ENCODE measurements at regions not wholly inside any gene's neighbourhood (a gene's known extent, or its start where the extent isn't known, plus 50 kb on each side); places are given as distances from the start of the nearest gene placed in this dataset.
"Not testable (repeated sequence)": the region's sequence is repeated elsewhere in the genome, so short reads cannot be mapped to it uniquely, and the experiment has no call there.

DNA sequence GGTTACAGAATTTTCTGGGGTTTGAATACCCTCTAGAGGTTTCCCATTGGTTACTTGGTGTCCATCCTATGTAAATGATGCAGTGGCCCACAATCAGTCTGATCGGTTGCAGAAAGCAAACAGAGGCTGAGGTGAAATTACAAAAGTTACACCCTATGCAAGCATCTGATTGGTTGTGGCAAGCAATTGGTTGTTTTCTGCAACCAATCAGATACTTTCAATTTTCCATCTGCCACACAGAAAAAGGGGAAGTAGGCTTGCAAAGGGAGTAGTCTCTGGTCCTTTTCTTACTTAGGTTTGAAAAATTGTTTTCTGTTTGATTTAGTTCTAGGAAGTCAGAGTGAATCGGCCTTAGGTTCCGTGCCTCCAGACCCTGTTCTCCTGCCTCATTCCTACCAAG lies 93.1 kb downstream of the WTIP start:
- no peak for DNase-seq

DNA sequence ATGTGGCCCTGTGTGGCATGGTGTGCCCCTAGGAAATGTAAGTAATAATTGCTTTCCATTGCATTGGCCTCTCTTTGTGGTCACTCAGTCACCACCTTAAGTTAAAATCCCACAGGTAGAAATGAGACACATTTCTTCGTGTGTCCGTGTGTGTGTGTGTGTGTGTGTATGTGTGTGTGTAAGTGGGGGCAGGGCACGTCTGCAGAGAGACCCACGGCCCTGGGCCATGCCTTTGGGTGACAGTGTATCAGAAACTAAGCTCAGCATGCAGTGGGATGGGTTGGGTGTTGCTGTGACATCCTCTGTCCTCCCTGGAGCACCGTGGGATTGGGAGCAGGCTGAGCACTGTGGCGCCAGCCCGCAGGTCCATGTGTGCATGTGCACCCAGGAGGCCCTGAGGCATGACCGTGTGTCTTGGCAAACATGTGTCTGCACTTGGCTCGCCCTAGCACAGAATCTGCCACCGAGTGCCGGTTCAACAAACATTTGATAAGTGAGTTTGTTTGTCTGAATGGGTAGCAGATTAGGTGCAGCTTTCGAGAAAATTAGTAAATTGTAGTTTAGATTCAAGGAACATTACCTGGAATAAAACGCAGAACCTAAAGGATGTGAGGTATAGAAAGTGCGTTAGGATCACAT lies 91.8 kb downstream of the WTIP start:
- no peak for DNase-seq

DNA sequence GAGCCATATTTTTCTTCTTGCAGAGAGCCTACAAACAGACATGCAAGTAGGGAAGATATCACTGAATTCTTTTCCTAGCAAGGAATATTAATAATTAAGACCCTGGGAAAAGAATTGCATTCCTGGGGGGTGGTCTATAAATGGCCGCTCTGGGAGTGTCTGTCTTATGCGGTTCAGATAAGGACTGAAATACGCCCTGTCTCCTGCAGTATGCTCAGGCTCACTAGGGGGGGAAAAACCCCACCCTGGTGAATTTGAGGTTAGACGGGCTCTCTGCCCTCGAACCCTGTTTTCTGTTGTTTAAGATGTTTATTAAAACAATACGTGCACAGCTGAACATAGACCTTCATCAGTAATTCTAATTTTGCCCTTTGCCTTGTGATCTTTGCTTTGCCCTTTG lies 88.6 kb downstream of the WTIP start:
- not testable (repeated sequence) for DNase-seq

DNA sequence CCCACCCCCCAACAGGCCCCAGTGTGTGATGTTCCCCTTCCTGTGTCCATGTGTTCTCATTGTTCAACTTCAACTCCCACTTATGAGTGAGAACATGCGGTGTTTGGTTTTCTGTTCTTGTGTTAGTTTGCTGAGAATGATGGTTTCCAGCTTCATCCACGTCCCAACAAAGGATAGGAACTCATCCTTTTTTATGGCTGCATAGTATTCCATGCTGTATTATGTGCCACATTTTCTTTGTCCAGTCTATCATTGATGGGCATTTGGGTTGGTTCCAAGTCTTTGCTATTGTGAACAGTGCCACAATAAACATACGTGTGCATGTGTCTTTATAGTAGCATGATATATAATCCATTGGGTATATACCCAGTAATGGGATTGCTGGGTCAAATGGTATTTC lies 80.8 kb downstream of the WTIP start:
- not testable (repeated sequence) for DNase-seq
